Smooth muscle cell of the brain vasculature (primary cell): ENCODE measurements at regions not wholly inside any gene's neighbourhood (a gene's known extent, or its start where the extent isn't known, plus 50 kb on each side); places are given as distances from the start of the nearest gene placed in this dataset.

ENCODE experiments used
- DNase-seq: peaks from one replicate; pipeline ENCODE4 v3.0.0-alpha.2; 2012; ENCODE audit warnings: low read depth, low spot score

DNA sequence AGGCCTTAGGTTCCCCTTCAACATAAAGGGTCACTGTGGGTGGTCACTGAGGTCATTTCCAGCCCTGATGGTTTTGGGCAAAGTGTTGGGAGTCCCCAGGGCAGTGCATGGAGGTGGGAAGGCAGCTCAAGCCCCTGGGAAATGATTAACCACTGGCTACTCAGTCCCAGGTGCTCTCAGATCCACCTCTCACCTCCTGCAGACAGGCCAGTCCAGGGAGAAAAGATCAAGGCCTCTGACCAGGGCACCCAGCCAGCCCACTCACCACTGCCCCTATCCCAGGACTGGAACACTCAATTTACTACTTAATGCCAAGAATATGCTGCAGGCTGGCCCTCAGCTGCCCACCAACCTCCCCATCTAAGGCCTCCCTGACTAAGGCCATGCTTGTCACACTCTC is 1307.9 kb downstream of the UQCRFS1 start:
- no peak for DNase-seq

DNA sequence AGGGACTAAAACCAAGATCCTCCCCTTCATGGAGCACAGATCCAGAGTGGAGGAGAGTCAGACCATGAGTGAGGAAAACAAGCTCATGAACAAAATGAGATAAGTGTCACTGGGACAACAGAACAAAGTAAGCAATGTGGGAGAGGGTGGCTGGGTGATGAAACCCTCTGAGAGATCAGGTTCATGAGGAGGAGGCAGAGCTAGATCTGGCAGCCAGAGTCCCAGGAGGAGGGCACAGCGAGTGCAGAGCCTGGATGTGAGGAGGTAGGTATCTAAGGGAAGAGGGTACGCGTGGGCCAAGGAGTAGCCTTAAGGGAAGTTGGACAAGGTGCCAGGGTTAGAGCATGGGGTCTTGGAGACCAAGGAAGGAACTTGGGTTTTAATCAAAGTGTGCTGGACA is 1311.9 kb downstream of the UQCRFS1 start:
- DNase-seq = no peak

GRCh38 chr19:27896091-27896490 is 1316.9 kb downstream of the UQCRFS1 start:
- no peak for DNase-seq

DNA sequence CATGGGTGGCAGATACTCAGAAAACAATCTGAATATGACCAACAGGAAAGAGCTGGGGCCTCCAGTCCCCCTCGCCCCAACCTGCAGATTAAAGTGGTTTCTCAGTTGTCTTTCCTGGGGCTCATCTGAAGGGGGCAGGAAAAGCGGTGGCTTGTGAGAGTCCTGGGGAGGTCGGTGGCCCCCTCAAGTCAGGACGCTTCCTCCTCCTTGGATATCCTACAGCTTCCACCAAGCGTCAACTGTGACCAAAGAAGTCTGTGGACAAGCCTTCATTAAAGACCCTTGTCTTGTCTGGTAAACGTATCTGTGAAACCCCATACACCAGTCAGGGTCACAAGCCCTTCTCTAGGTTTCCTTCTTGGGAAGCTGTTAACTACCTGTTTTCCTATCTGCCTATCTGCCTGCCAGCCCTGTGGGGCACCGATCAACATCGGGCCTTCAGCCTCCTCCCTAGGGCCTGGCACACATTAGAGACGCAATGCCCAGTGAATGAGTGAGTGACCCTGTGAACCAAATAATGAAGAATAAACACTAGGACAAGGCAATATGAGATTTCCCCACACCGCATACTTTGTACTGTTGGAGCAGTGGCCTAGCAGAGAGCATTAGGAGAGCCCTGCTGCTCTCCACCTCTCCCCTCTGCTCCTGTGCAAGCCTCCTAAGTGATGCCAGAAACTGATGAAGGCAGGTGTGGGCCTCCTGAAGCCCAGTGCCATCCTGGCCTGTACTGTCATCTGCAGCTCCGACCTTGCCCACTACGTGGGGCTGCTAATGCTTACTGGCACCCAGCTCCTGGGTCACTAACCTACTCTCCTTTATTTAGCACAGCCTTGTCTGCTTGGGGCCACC is 1317.8 kb downstream of the UQCRFS1 start:
- DNase-seq = no peak

DNA sequence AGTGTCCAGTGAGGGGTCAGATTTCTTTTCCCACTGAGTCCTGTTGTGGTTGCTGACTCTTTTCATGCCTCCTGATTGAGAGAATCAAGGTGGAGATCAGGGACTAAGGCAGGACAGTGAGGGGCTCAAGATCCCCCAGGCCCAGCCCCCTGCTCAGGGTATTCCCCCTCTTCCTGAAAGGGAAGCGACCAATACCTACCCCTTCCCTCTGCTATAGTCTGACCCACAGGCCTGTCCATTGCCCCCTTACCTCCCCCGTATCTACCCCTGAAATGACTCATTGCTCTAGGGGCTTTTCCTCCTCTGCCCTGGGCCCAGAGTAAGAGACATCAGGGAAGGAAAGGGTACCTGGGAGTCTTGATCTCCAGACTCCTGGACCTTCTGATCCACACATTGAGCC is 1320.5 kb downstream of the UQCRFS1 start:
- DNase-seq = no peak

GRCh38 chr19:27891411-27891810 is 1321.5 kb downstream of the UQCRFS1 start:
- no peak for DNase-seq

- no peak for DNase-seq
These were observed 1322.3 kb downstream of the UQCRFS1 start for GRCh38 chr19:27890696-27891095.

- DNase-seq = no peak
These were observed 1322.7 kb downstream of the UQCRFS1 start for GRCh38 chr19:27890206-27890605.

- DNase-seq = no peak
These were observed 1323.8 kb downstream of the UQCRFS1 start for GRCh38 chr19:27889156-27889555.

- DNase-seq = no peak
These were observed 1325.0 kb downstream of the UQCRFS1 start for GRCh38 chr19:27887946-27888345.

- no peak for DNase-seq
These were observed 1327.6 kb downstream of the UQCRFS1 start for GRCh38 chr19:27885359-27885758.

- no peak for DNase-seq
These were observed 1328.6 kb downstream of the UQCRFS1 start for GRCh38 chr19:27884376-27884775.

DNA sequence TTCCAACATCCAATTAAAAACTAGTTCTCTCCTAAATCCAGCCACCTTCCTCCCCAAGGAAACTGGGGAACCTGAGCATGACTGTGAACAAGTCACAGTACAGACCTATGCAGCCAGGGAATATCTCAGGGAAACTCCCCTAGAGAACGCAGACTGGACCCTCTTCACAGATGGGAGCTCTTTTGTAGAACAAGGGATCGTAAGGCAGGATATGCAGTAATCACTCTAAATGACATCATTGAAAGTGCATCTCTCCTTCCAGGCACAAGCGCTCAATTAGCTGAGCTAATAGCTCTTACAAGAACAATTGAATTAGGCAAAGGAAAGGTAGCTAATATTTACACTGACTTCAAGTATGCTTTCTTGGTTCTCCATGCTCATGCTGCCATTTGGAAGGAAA is 1331.7 kb downstream of the UQCRFS1 start:
- DNase-seq = no peak

GRCh38 chr19:27876976-27877512 is 1335.9 kb downstream of the UQCRFS1 start:
- no peak for DNase-seq

- no peak for DNase-seq
These were observed 1336.5 kb downstream of the UQCRFS1 start for GRCh38 chr19:27876489-27876888.

DNA sequence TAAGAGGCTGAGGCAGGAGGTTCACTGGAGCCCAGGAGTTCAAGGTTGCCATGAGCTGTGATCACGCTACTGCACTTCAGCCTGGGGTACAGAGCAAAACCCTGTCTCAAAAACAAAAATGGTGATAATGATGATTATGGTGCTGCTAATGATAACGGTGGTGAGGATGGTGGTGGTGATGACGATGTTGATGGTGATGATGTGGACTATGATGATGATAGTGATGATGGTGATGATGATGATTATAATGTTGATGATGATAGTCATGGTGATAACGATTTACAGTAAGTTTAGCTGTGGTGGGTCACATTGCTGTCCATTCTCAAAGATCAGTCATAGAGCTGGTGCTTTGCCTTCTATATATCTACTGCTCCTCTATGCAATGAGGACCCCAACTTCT is 1340.6 kb downstream of the UQCRFS1 start:
- no peak for DNase-seq

GRCh38 chr19:27870293-27870692 is 1342.7 kb downstream of the UQCRFS1 start:
- no peak for DNase-seq

GRCh38 chr19:27868007-27868406 is 1344.9 kb downstream of the UQCRFS1 start:
- no peak for DNase-seq

GRCh38 chr19:27865927-27866777 is 1346.8 kb downstream of the UQCRFS1 start:
- no peak for DNase-seq

GRCh38 chr19:27861411-27861975 is 1351.5 kb downstream of the UQCRFS1 start:
- no peak for DNase-seq

DNA sequence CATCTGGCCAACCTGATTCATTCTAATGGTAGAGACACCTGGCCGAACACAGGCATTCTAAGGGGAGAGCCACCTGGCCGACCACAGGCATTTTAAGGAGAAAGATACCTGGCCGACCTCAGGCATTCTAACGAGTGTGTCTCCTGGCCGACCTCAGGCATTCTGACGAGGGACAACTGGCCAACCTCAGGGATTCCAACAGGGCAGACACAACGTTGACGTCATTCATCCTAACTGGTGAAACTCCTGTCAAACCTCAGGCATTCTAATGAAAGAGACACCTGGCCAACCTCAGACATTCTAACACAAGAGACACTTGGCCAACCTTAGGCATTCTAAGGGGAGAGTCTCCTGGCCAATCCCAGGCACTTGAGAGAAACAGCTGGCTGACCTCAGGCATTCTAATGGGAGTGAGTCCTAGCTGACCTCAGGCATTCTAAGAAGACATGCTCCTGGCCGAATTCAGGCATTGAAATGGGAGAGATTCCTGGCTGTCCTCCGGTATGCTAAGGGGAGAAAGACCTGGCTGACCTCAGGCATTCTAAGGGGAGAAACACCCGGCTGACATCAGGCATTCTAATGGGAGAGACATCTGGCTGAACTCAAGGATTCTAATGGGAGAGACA is 1352.5 kb downstream of the UQCRFS1 start:
- no peak for DNase-seq

GRCh38 chr19:27859689-27860088 is 1353.3 kb downstream of the UQCRFS1 start:
- no peak for DNase-seq
